IPS DF 6.9 (cell line): ENCODE measurements at regions not wholly inside any gene's neighbourhood (a gene's known extent, or its start where the extent isn't known, plus 50 kb on each side); places are given as distances from the start of the nearest gene placed in this dataset.

ENCODE experiments used
- DNase-seq: peaks from one replicate; pipeline ENCODE4 v3.0.0-alpha.2; 2013; ENCODE audit warnings: low read depth, low spot score
- H3K27ac ChIP-seq: one replicate; pipeline ENCODE4 v1.5.1; 2013; ENCODE audit warnings: low read length, control low read depth
- H3K27me3 ChIP-seq: 2 replicates; pipeline ENCODE4 v1.6.1; 2013; ENCODE audit warnings: mild to moderate bottlenecking, low read length; ENCODE audit not compliant: control insufficient read depth, insufficient read depth
- H3K36me3 ChIP-seq: 2 replicates; pipeline ENCODE4 v1.6.1; 2013; ENCODE audit warnings: low read length; ENCODE audit not compliant: control insufficient read depth, insufficient read depth
- H3K4me1 ChIP-seq: 2 replicates; pipeline ENCODE4 v1.6.1; 2013; ENCODE audit warnings: low read length; ENCODE audit not compliant: control insufficient read depth, insufficient read depth
- H3K4me3 ChIP-seq: 2 replicates; pipeline ENCODE4 v1.5.1; 2013; ENCODE audit warnings: mild to moderate bottlenecking, low read length
- H3K9me3 ChIP-seq: 2 replicates; pipeline ENCODE4 v1.6.1; 2013; ENCODE audit warnings: low read length, inconsistent platforms; ENCODE audit not compliant: control insufficient read depth, insufficient read depth
- WGBS: extraction: QIAGEN DNeasy Blood & Tissue Kit; methylation state at CpG from one replicate; pipeline ENCODE4 v1.1.7; 2013; ENCODE audit warnings: mixed read lengths, missing lambda C conversion rate; ENCODE audit not compliant: insufficient read length, insufficient coverage; 5-methylcytosine and 5-hydroxymethylcytosine counted together

DNA sequence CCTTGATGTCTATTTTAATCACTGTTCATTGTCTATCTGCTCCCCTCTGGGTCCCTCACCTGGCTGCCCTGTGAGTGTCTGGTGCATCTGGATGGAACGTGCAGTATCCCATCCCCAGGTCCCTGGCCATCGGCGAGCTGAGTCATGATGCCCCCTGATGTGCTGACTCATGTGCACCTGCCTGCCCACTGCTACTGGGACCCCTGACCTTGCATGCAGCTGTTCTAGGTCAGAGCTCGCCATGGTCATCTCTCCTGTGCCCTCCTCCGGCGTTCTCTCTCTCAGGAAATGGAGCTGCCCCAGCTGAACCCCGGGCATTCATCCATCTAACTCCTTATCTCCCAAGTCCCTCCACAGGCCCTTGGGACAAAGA is 516.2 kb upstream of the HS6ST1 start:
- DNase-seq = no peak
- WGBS = no CpG with 5 or more reads among the region's 7 CpGs
- no peak overlapping the region for H3K4me3 ChIP-seq
- no peaks in the 10 kb centered on the region for H3K9me3 ChIP-seq
- no peak overlapping the region for H3K27ac ChIP-seq
- no peaks in the 10 kb centered on the region for H3K27me3 ChIP-seq
- no peaks in the 10 kb centered on the region for H3K4me1 ChIP-seq
- no peaks in the 10 kb centered on the region for H3K36me3 ChIP-seq

DNA sequence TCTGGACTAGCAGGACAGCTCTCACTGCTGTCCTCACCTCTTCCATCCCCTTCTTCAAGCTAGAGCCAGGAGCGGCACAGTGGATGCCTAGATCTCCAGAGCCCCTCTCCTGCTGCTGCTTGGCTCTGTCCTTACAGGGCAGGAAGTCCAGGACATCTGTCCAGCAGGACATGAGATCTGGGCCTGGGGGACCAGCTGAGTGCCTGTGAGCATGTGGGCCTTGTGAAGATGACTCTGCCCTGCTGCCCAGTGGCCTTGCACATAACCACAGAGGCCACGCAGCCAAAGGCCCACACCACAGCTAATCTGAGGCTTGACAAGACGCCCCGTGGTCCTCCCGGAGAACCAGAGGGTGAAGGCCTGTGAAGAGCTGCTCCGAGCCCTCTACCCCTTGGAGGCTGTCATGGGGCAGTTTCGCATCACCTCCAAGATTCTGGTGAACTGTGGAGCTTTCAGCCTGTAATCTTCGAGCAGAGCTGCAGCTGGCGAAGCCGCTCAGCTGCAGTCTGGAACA is 516.7 kb upstream of the HS6ST1 start:
- Histone ChIP-seq H3K27ac (no peak overlapping the region), H3K4me3 (no peak overlapping the region), H3K4me1 (no peaks in the 10 kb centered on the region), H3K27me3 (no peaks in the 10 kb centered on the region), H3K36me3 (no peaks in the 10 kb centered on the region), H3K9me3 (no peaks in the 10 kb centered on the region)
- WGBS = no CpG with 5 or more reads among the region's 10 CpGs
- no peak for DNase-seq

DNA sequence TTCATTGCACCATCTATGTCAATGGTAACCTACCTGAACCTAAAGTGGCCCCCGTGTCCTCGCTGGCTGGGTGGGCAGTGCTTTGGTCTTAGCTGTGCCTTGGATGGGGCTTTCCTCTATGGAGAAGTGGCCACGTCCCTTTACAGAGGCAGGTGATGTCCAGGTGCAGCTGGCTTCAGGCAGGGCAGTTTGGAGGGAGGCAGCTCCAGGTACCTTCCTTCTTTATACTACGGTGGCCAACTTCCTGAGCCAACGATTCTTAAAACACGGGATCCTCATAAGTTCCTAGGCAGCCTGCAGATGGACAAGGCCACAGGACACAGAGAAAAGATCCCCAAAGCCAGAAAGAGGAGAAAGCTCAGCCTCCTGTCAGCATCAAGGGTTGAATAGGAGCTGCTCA is 517.3 kb upstream of the HS6ST1 start:
- no CpG with 5 or more reads among the region's 6 CpGs for WGBS
- DNase-seq = no peak
- H3K9me3 ChIP-seq = no peaks in the 10 kb centered on the region

DNA sequence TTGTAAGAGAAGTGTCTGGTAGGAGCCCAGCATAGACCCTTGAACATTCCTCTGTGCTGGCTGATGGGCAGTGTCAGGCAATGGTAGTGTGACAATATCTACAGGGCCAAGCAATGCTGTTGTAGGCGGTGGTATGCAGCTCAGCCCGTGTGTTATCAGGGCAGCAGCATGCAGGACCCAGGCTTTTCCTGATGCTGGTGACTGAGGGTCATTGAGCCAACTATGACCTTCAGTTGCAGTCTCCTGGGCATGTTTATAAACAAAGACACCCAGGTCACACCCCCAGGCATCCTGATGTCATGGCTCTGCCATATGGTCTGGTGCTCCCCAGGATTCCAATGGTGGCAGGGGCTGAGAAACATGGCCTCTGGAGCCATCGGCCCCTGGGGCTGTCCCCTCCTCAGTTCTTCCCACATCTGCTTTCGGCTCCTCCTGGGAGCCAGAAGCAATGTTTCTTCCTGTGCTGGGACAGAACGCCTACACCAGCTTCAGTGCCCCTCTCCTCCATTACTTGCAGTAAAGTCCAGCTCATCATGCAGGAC is 518.0 kb upstream of the HS6ST1 start:
- H3K9me3 ChIP-seq = no peaks in the 10 kb centered on the region
- no CpG with 5 or more reads among the region's 5 CpGs for WGBS
- no peaks in the 10 kb centered on the region for H3K36me3 ChIP-seq
- H3K4me3 ChIP-seq = no peak overlapping the region
- DNase-seq = no peak
- H3K27me3 ChIP-seq = no peaks in the 10 kb centered on the region
- H3K27ac ChIP-seq = no peak overlapping the region
- H3K4me1 ChIP-seq = no peaks in the 10 kb centered on the region

More for the DNA sequence above, 517.3 kb upstream of the HS6ST1 start:
- H3K27ac ChIP-seq = no peak overlapping the region
- no peak overlapping the region for H3K4me3 ChIP-seq
- no peaks in the 10 kb centered on the region for H3K36me3 ChIP-seq
- H3K4me1 ChIP-seq = no peaks in the 10 kb centered on the region
- no peaks in the 10 kb centered on the region for H3K27me3 ChIP-seq

DNA sequence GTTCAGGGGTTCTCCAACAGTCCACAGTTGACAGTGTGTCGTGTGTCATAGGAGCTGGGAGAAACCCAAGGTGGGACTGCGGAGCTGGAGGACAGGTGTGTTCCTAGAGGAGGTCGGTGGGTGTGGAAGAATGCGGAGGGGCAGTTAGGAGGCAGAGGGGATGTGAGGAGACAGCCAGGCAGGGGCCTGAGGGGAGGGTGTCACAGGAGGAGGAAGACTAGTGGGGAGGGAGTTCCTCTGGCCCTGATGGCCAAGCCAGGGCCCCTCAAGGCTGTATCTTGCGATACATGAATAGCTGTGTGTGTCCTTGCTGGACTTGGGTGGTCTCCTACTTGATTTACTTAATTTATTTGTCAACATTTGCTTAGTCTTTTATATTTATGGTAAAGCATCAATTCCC is 519.6 kb upstream of the HS6ST1 start:
- Histone ChIP-seq H3K4me1 (no peaks in the 10 kb centered on the region), H3K9me3 (no peaks in the 10 kb centered on the region), H3K27me3 (no peaks in the 10 kb centered on the region), H3K27ac (no peak overlapping the region), H3K36me3 (no peaks in the 10 kb centered on the region), H3K4me3 (no peak overlapping the region)
- WGBS = no CpG with 5 or more reads among the region's 5 CpGs
- DNase-seq = no peak

DNA sequence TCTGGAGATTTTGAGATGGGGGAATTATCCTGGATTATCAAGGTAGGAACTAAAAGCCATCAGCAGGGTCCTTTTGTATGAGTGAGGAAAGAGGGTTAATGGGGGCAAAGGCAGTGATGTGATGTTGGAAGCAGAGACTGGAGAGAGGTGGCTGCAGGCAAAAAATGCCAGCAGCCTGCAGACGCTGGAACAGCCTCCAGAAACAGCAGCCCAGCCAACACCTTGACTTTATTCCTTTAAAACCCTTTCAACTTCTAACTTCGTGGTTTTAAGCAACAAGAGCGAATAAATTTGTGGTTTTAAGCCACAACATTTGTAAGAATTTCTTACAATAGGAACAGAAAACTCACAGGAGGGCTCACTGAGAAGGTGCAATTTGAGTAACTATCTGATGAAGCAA is 523.1 kb upstream of the HS6ST1 start:
- no peaks in the 10 kb centered on the region for H3K4me1 ChIP-seq
- no peak overlapping the region for H3K27ac ChIP-seq
- H3K27me3 ChIP-seq = no peaks in the 10 kb centered on the region
- no peaks in the 10 kb centered on the region for H3K9me3 ChIP-seq
- no peaks in the 10 kb centered on the region for H3K36me3 ChIP-seq
- H3K4me3 ChIP-seq = no peak overlapping the region
- no CpG with 5 or more reads among the region's 3 CpGs for WGBS
- no peak for DNase-seq

GRCh38 chr2:128867311-128867710 is 548.6 kb upstream of the HS6ST1 start:
- no peaks in the 10 kb centered on the region for H3K36me3 ChIP-seq
- H3K4me3 ChIP-seq = no peak overlapping the region
- no peak overlapping the region for H3K27ac ChIP-seq
- H3K9me3 ChIP-seq = no peaks in the 10 kb centered on the region
- no CpG with 5 or more reads among the region's 9 CpGs for WGBS
- DNase-seq = no peak
- no peaks in the 10 kb centered on the region for H3K4me1 ChIP-seq
- no peaks in the 10 kb centered on the region for H3K27me3 ChIP-seq

GRCh38 chr2:128867936-128868636 is 549.4 kb upstream of the HS6ST1 start:
- no CpG with 5 or more reads among the region's 7 CpGs for WGBS
- H3K4me1 ChIP-seq = no peaks in the 10 kb centered on the region
- H3K4me3 ChIP-seq = no peak overlapping the region
- no peaks in the 10 kb centered on the region for H3K27me3 ChIP-seq
- no peak overlapping the region for H3K27ac ChIP-seq
- H3K9me3 ChIP-seq = no peaks in the 10 kb centered on the region
- H3K36me3 ChIP-seq = no peaks in the 10 kb centered on the region
- no peak for DNase-seq

GRCh38 chr2:128868686-128869551 is 550.3 kb upstream of the HS6ST1 start:
- no peak for DNase-seq
- H3K27me3 ChIP-seq = no peaks in the 10 kb centered on the region
- H3K4me1 ChIP-seq = no peaks in the 10 kb centered on the region
- no peak overlapping the region for H3K4me3 ChIP-seq
- no peak overlapping the region for H3K27ac ChIP-seq
- H3K9me3 ChIP-seq = no peaks in the 10 kb centered on the region
- no CpG with 5 or more reads among the region's 7 CpGs for WGBS
- H3K36me3 ChIP-seq = no peaks in the 10 kb centered on the region

DNA sequence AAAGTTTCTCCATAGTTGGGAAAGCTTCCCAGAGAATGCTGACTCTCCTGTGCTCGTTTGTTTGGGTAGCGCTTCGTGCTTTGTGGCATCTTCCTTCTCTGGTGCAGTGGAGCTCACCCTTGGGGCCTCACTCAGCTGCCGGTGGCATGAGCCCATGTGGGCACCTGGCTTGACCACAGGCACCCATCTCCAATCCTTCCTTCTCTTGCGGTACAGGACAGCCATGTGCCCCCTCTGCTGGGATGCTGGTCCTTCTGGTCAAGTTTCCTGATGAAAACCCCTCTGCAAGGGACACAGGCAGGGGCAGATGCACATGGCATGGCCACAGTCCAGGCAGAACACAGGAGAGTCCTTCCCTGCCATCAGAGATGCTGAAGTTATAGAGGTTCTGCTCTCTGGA is 555.9 kb upstream of the HS6ST1 start:
- DNase-seq = no peak
- H3K27ac ChIP-seq = no peak overlapping the region
- H3K9me3 ChIP-seq = no peaks in the 10 kb centered on the region
- no peaks in the 10 kb centered on the region for H3K36me3 ChIP-seq
- no peak overlapping the region for H3K4me3 ChIP-seq
- H3K4me1 ChIP-seq = peaks cover 6% of the 10 kb centered on the region
- H3K27me3 ChIP-seq = no peaks in the 10 kb centered on the region
- no CpG with 5 or more reads among the region's 5 CpGs for WGBS
